ENCODE measurements at regions not wholly inside any gene's neighbourhood (a gene's known extent, or its start where the extent isn't known, plus 50 kb on each side); places are given as distances from the start of the nearest gene placed in this dataset.
"Not testable (repeated sequence)": the region's sequence is repeated elsewhere in the genome, so short reads cannot be mapped to it uniquely, and the experiment has no call there.

- H3K79me2 ChIP-seq (ENCODE audit: control insufficient read depth, insufficient read depth, low read length) = no peaks in the 10 kb centered on the region
- intact Hi-C loops (cut with micrococcal nuclease; ENCODE audit: unreplicated experiment) (no loop called here), in situ Hi-C loops (cut with MboI) (no loop called here)
- H3K36me3 ChIP-seq (ENCODE audit: control insufficient read depth in 2 of 2, insufficient read depth in 2 of 2, low read length in 1 of 2) = no peaks in the 10 kb centered on the region
- ChIA-PET POLR2A (no interaction called here), CTCF (no interaction called here), SMC1A (ENCODE audit: uncharacterized antibody, unreplicated experiment) (no interaction called here), RAD21 (ENCODE audit: unreplicated experiment) (no interaction called here)
- FAIRE-seq (no peak), DNase-seq (ENCODE audit: low read depth, low spot score) (no peak), ATAC-seq (no peak)
- peaks cover 3% of the 10 kb centered on the region; the same call in 1 of the 3 replicates for H3K9me3 ChIP-seq (replicated peaks; ENCODE audit: control insufficient read depth, insufficient read depth, low read length)
- no peaks in the 10 kb centered on the region for H4K20me1 ChIP-seq (ENCODE audit: control insufficient read depth, insufficient read depth)
- no peak overlapping the region for H3K4me3 ChIP-seq
- H3K4me1 ChIP-seq (ENCODE audit: control insufficient read depth, insufficient read depth, low read length) = no peaks in the 10 kb centered on the region
- H3K9ac ChIP-seq (ENCODE audit: control insufficient read depth, insufficient read depth, low read length) = no peak overlapping the region
- no peaks in the 10 kb centered on the region for H3K27me3 ChIP-seq (replicated peaks in 1 of 2; ENCODE audit: control insufficient read depth in 2 of 2, insufficient read depth in 2 of 2, low read length in 1 of 2)
- no peak overlapping the region for H3K4me2 ChIP-seq (ENCODE audit: control insufficient read depth, insufficient read depth)
- TF ChIP-seq NFXL1 (IDR thresholded peaks at IDR 0.05; ENCODE audit: borderline replicate concordance) (peak; percentile 80; the same call in 1 of the 2 replicates), CBX5 (IDR thresholded peaks at IDR 0.05; ENCODE audit: low read depth) (peak; percentile 77; the same call in 1 of the 2 replicates), DPF2 (IDR thresholded peaks at IDR 0.05) (no peak)
- no peak overlapping the region for H3K27ac ChIP-seq (ENCODE audit: control insufficient read depth, insufficient read depth)
- no TSS peak for BruUV-seq (replicated peaks)
- H2AFZ ChIP-seq (ENCODE audit: control insufficient read depth, low read depth, low read length) = no peak overlapping the region
These were observed 73.7 kb downstream of the UQCRFS1 start for GRCh38 chr19:29139227-29139626.

GRCh38 chr19:29138206-29138605 lies 74.7 kb downstream of the UQCRFS1 start:
- H3K4me3 ChIP-seq; ATAC-seq; SMC1A ChIA-PET (ENCODE audit: uncharacterized antibody, unreplicated experiment); RAD21 ChIA-PET (ENCODE audit: unreplicated experiment); H2AFZ ChIP-seq (ENCODE audit: control insufficient read depth, low read depth, low read length); H3K4me2 ChIP-seq (ENCODE audit: control insufficient read depth, insufficient read depth); H3K27me3 ChIP-seq (replicated peaks in 1 of 2; ENCODE audit: control insufficient read depth in 2 of 2, insufficient read depth in 2 of 2, low read length in 1 of 2); H3K36me3 ChIP-seq (ENCODE audit: control insufficient read depth in 2 of 2, insufficient read depth in 2 of 2, low read length in 1 of 2); H3K9ac ChIP-seq (ENCODE audit: control insufficient read depth, insufficient read depth, low read length); FAIRE-seq; in situ Hi-C loops (cut with MboI); POLR2A ChIA-PET; H4K20me1 ChIP-seq (ENCODE audit: control insufficient read depth, insufficient read depth); H3K79me2 ChIP-seq (ENCODE audit: control insufficient read depth, insufficient read depth, low read length); DNase-seq (ENCODE audit: low read depth, low spot score); H3K9me3 ChIP-seq (replicated peaks; ENCODE audit: control insufficient read depth, insufficient read depth, low read length); H3K27ac ChIP-seq (ENCODE audit: control insufficient read depth, insufficient read depth); intact Hi-C loops (cut with micrococcal nuclease; ENCODE audit: unreplicated experiment); BruUV-seq (replicated peaks); CTCF ChIA-PET; H3K4me1 ChIP-seq (ENCODE audit: control insufficient read depth, insufficient read depth, low read length): not testable (repeated sequence)
- WGBS (ENCODE audit: insufficient coverage, insufficient replicate concordance, low lambda C conversion rate, missing lambda C conversion rate) = 62% methylated on average over 3 of the region's 3 CpGs
